Testis (tissue), 2 donors: ENCODE measurements at regions not wholly inside any gene's neighbourhood (a gene's known extent, or its start where the extent isn't known, plus 50 kb on each side); places are given as distances from the start of the nearest gene placed in this dataset.

Source experiments
- CTCF ChIP-seq, 3 experiments: fragments of 450-650 bp in 2 of 3; fragments of 200-600 bp in 1 of 3; sonication (generic) in 1 of 3; IDR thresholded peaks; one replicate each; pipeline ENCODE4 v1.5.1; 2016 to 2019; ENCODE audit warnings: antibody characterized with exemption in 3 of 3, mild to moderate bottlenecking in 2 of 3, moderate library complexity in 1 of 3
- POLR2A ChIP-seq: fragments of 450-650 bp; IDR thresholded peaks from one replicate; pipeline ENCODE4 v1.6.1; 2017; ENCODE audit warnings: antibody characterized with exemption, mild to moderate bottlenecking, moderate library complexity

GRCh38 chr9:16068476-16068875 is 515.6 kb downstream of the CCDC171 start:
- TF ChIP-seq POLR2A (no peak), CTCF (IDR thresholded peaks at IDR 0.05) (no peak)
